GM18868 (cell line): ENCODE measurements at regions not wholly inside any gene's neighbourhood (a gene's known extent, or its start where the extent isn't known, plus 50 kb on each side); places are given as distances from the start of the nearest gene placed in this dataset.

ENCODE experiments used
- ATAC-seq: cut with Tn5 transposase; IDR thresholded peaks from one replicate; pipeline ENCODE4 v1.9.1; 2021; ENCODE audit warnings: mild to moderate bottlenecking, moderate library complexity; ENCODE audit not compliant: unreplicated experiment

DNA sequence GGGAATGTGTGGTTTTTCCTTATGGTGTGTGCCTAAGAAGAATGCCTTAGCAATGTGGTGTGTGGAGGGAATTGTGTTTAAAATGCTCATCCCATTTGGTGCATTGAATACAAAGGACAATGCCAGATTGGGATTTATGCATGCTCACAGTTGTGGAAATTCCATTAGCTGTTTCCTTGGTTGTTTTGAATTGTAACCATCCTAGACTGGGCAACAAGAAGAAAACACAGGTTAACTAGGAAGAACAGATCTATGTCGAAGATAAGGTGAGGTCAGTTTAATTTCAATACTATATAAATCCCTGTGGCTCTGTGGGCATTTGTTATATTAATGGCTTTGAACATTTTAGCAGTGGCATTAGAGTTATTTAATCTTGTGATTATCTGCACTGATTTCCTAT is 266.8 kb downstream of the MAT2B start:
- ATAC-seq = no peak

DNA sequence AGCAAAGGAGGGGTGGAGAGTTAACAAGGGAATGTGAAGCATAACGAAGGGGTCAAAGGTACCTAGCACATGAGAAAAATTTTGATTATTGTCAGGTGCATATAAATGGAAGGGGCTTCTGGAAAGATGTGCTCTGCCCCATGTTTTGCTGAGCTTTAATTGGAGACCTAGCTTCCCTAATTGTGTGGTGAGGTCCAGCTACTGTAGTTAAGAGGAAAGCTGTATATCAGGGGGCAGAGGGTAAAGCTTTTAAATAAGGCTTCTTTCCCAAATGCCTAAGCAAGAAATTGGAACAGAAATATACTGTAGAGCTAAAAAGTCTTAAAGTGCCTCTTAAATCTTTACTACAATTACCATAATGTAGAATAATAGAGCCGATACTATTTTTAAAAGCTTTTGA is 267.2 kb downstream of the MAT2B start:
- ATAC-seq = no peak

- no peak for ATAC-seq
Measured at GRCh38 chr5:163773226-163773625, 267.8 kb downstream of the MAT2B start.

- ATAC-seq = no peak
Measured at GRCh38 chr5:163789870-163790269, 284.5 kb downstream of the MAT2B start.

DNA sequence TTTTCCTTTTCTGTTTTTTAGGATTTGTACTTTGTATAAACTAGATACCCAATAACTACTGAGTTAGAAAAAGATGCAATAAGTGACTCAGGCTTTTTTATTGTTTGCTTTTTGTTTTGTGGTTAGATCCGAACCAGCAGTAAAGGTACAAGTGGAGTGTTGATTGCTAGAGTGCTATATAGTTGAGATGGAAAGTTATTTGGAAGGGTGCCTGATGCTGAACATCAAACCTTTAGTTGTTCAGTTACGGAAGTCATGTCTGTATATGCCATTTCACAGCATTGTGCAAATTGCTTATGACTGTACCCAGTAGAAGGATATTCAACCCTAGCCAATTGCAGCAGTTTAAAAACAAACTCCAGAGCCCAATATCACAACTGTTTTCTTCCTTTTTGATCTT is 285.1 kb downstream of the MAT2B start:
- no peak for ATAC-seq

GRCh38 chr5:163794993-163795392 is 289.6 kb downstream of the MAT2B start:
- no peak for ATAC-seq

- ATAC-seq = no peak
Measured at GRCh38 chr5:163807781-163808180, 302.4 kb downstream of the MAT2B start.

DNA sequence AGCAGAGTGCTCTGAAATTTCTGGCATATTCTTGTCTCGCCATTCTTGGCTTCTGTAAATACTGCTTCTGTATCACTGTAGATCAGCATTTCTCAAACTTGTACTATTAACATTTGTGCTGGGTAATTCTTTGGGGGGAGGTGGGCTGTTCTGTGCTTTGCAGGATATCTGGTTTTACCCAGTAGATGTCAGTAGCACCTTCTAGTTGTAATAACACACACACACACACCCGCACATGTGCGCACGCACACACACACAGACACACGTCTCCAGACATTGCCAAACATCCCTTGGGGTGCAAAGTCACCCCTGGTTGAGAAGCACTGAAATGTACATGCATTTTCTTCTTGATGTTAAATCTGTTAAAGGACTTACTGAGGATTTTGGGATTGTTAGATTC is 304.1 kb downstream of the MAT2B start:
- no peak for ATAC-seq

GRCh38 chr5:163813900-163814299 is 308.5 kb downstream of the MAT2B start:
- ATAC-seq = no peak

DNA sequence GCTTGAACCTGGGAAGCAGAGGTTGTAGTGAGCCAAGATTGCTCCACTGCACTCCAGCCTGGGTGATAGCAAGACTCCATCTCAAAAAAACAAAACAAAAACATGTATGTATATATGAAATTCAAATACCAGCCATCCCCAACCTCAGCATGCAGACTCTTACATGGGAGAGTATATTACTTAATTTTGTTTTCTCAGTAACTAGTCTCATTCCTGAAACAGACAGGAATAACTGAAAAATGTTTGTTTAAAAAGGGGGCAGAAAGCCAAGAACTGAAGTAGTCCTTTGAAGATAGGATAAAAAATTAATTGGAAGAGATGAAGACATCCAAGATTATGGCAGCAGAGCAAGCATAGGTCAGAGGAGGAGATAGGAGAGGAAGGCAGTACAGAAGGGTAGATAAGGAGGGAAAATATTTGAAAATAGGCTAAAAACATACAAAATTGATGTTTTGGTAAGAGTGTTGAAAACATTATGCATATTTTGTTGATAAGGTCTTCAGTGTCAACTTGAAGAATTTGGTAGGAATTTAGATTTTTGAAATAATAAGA is 309.9 kb downstream of the MAT2B start:
- ATAC-seq = no peak

DNA sequence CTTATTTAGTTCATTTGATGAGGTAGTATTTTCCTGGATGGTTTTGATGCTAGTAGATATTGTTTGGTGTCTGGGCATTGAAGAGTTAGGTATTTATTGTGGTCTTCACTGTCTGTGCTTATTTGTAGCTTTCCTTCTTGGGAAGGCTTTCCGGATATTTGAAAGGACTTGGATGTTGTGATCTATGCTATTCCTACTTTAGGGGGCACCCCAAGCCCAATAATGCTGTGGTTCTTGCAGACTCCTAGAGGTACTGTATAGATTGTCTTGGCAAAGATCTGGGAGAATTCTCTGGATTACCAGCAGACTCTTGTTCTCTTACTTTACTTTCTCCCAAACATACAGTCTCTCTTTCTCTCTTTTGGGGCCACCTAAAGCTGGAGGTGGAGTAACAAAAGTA is 315.7 kb downstream of the MAT2B start:
- ATAC-seq = no peak

DNA sequence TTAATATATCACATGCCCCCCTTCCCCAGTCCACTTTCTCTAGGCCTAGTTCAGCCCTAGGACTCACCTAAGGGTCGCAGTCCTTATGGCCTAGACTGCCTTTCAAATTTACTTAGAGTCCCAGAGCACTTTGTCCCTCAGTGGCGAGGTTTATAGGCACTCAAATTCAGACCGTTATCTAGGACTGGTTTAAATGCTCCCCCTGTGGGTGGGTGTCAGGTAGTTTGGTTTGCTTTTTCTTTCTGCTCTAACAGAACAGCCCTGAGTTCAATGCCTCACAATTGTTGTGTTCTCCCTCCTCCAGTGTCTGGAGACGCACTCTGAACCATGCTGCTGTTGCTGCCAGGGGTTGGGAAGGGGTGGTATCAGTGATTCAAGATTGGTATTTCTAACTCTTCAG is 317.1 kb downstream of the MAT2B start:
- ATAC-seq = no peak

DNA sequence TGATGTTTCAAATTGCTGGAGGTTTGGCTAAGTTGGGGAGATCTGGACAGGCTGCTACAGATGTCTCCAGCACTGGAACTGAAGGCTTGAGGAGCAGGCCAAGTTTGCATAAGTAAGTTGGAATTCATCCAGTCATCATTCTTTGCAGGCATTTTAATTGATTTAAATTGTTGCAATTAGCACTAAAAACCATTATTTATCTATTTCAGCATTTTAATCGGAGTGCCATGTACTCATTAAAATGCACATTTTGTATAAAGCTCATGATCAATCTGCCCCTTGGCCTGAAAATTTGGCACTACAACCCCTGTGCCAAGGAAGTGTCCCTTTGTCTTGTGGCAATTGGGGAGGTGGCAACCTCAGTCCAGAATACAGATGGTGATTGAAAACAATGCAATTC is 320.2 kb downstream of the MAT2B start:
- ATAC-seq = no peak

GRCh38 chr5:163826201-163826600 is 320.8 kb downstream of the MAT2B start:
- ATAC-seq = no peak

- no peak for ATAC-seq
Measured at GRCh38 chr5:163832155-163832554, 326.7 kb downstream of the MAT2B start.

DNA sequence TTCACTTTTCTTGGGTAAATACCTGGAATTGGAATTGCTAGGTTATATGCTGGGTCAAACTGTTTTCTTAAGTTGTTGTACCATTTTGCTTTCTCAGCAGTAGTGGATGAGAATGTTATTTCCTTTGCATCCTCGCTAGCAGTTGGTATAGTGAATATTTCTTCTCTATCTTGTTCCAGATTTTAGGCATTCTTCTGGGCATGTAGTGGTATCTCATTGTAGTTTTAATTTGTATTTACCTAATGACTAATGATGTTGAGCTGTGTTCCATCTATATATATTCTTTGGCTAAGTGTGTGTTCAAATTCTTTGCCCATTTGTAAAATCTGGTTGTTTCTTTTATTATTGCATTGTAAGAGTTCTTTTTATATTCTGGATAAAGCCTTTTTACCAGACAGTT is 333.3 kb downstream of the MAT2B start:
- ATAC-seq = no peak

- no peak for ATAC-seq
Measured at GRCh38 chr5:163846512-163846911, 341.1 kb downstream of the MAT2B start.

- no peak for ATAC-seq
Measured at GRCh38 chr5:163855754-163856153, 350.3 kb downstream of the MAT2B start.

- ATAC-seq = no peak
Measured at GRCh38 chr5:163861670-163862069, 356.3 kb downstream of the MAT2B start.

- no peak for ATAC-seq
Measured at GRCh38 chr5:163867324-163867723, 361.9 kb downstream of the MAT2B start.

- ATAC-seq = no peak
Measured at GRCh38 chr5:163867738-163868137, 362.3 kb downstream of the MAT2B start.

- no peak for ATAC-seq
Measured at GRCh38 chr5:163869581-163869980, 364.2 kb downstream of the MAT2B start.

GRCh38 chr5:163870441-163870840 is 365.0 kb downstream of the MAT2B start:
- ATAC-seq = no peak

DNA sequence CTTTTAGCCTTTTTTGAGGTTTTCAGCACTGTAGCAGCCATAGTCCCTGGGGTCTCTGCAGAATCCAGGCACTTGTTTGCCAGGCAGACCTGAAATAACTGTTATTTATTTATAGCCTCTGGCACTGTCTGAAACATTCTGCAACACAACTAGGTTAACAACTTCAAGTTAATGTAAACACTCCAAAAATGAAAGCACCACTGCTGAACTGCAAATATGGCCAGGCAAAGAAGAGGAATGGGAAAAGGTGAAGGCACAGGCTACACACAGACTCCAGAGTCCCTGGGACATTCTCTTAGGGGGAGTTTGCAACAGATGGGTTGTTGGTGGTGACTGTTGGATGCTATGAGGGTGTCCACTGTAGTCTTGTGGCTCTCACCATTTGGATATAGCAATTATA is 369.0 kb downstream of the MAT2B start:
- no peak for ATAC-seq
